ENCODE measurements at regions not wholly inside any gene's neighbourhood (a gene's known extent, or its start where the extent isn't known, plus 50 kb on each side); places are given as distances from the start of the nearest gene placed in this dataset.

DNA sequence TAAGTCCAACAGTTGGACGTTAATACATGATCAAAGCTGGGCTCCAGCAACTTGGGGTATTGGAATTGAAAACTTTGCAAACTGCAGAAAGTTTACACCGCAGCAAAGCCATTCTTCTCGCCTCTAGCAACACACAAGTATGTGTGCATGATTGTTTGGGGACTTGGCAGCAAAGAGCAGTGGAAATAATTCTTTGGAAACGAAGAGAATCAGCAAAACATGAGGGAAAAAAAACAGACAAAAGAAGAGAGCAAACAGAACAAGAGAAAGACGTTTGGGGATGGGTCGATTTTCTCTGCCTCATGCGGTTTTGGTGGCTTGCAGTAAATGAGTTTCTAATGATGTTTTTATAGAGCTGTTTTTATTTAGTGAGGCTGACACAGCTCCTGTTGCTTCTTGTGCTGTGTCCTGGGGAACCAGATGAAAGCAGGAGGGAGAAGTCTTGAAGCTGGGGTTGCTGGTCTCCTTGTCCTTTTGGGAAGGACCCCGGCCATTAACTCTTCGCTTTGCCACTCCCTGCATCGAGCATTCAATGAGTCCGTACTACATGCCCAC, 502.9 kb downstream of the GRIN2A start:
- no peak for TF ChIP-seq POLR2A (IDR thresholded peaks at IDR 0.05; ENCODE audit: low read depth, low read length)
- no peak for TF ChIP-seq POLR2AphosphoS5 (IDR thresholded peaks at IDR 0.05; ENCODE audit: low read depth, low read length)
- TF ChIP-seq TAF1 (IDR thresholded peaks at IDR 0.05; ENCODE audit: borderline replicate concordance, low read depth, low read length) = no peak

Measured in GM12892 (cell line).